ENCODE measurements at regions not wholly inside any gene's neighbourhood (a gene's known extent, or its start where the extent isn't known, plus 50 kb on each side); places are given as distances from the start of the nearest gene placed in this dataset.
"Not testable (repeated sequence)": the region's sequence is repeated elsewhere in the genome, so short reads cannot be mapped to it uniquely, and the experiment has no call there.

GRCh38 chr20:40280616-40281015, 408.4 kb downstream of the MAFB start:
- no peak for TF ChIP-seq CTCF (IDR thresholded peaks at IDR 0.05; ENCODE audit: insufficient read depth, low read depth, low read length, missing control alignments)
- no peak overlapping the region for H3K4me3 ChIP-seq (ENCODE audit: low read length)
- no peak for DNase-seq (ENCODE audit: low read depth)

GRCh38 chr20:40279390-40279789, 409.6 kb downstream of the MAFB start:
- no peak for TF ChIP-seq CTCF (IDR thresholded peaks at IDR 0.05; ENCODE audit: insufficient read depth, low read depth, low read length, missing control alignments)
- no peak overlapping the region for H3K4me3 ChIP-seq (ENCODE audit: low read length)
- peak; percentile 76 for DNase-seq (ENCODE audit: low read depth)

- no peak for TF ChIP-seq CTCF (IDR thresholded peaks at IDR 0.05; ENCODE audit: insufficient read depth, low read depth, low read length, missing control alignments)
- no peak overlapping the region for H3K4me3 ChIP-seq (ENCODE audit: low read length)
- no peak for DNase-seq (ENCODE audit: low read depth)
These were observed 410.4 kb downstream of the MAFB start for GRCh38 chr20:40278673-40279072.

GRCh38 chr20:40276301-40276700, 412.7 kb downstream of the MAFB start:
- TF ChIP-seq CTCF (IDR thresholded peaks at IDR 0.05; ENCODE audit: insufficient read depth, low read depth, low read length, missing control alignments): no peak
- H3K4me3 ChIP-seq (ENCODE audit: low read length): no peak overlapping the region
- DNase-seq (ENCODE audit: low read depth): no peak

- H3K4me3 ChIP-seq (ENCODE audit: low read length): no peak overlapping the region
- no peak for DNase-seq (ENCODE audit: low read depth)
- TF ChIP-seq CTCF (IDR thresholded peaks at IDR 0.05; ENCODE audit: insufficient read depth, low read depth, low read length, missing control alignments): no peak
These were observed 413.3 kb downstream of the MAFB start for GRCh38 chr20:40275738-40276137.

GRCh38 chr20:40274912-40275533, 414.0 kb downstream of the MAFB start:
- no peak for DNase-seq (ENCODE audit: low read depth)
- TF ChIP-seq CTCF (IDR thresholded peaks at IDR 0.05; ENCODE audit: insufficient read depth, low read depth, low read length, missing control alignments): no peak
- H3K4me3 ChIP-seq (ENCODE audit: low read length): no peak overlapping the region

- DNase-seq (ENCODE audit: low read depth); H3K4me3 ChIP-seq (ENCODE audit: low read length): not testable (repeated sequence)
These were observed 419.8 kb downstream of the MAFB start for GRCh38 chr20:40269274-40269673.

Measured in epithelial cell of esophagus (primary cell).